ENCODE measurements at regions not wholly inside any gene's neighbourhood (a gene's known extent, or its start where the extent isn't known, plus 50 kb on each side); places are given as distances from the start of the nearest gene placed in this dataset.

DNA sequence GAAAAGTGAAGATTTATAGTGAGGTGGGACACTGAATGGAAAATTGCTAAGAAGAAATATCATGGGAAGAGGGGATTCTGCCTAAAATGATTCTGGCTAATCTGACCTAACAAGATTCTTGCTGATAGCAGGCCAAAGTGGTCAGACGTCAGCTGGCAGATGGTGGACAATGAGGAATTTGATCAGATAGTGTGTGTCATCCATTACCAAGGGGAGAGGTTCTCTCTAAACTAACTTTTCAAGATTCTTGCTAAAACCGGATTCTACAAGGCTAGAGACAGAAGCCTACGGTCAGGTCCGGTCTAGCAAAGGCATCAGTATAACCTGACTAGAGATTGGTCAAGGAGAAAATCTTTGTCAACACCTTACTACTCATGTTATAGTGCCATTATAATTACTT, 306.0 kb downstream of the ZNF608 start:
- intact Hi-C loops (cut with micrococcal nuclease), result no loop called here
- no peak overlapping the region for H2AFZ ChIP-seq (ENCODE audit: insufficient read depth, low read depth, low read length, poor library complexity, severe bottlenecking)
- H4K20me1 ChIP-seq (ENCODE audit: insufficient read depth, low read length), result no peaks in the 10 kb centered on the region
- H3K27me3 Mint-ChIP-seq (ENCODE audit: low read depth in 3 of 3), result peaks cover 0 to 2% (median 1%) of the 10 kb centered on the region in 3 donors
- no peaks in the 10 kb centered on the region for H3K36me3 ChIP-seq (replicated peaks in 1 of 2; ENCODE audit: control insufficient read depth in 1 of 2, insufficient read depth in 2 of 2, low read length in 2 of 2)
- H3K9ac ChIP-seq (ENCODE audit: insufficient read depth, low read length, poor library complexity, severe bottlenecking), result no peak overlapping the region
- H3K79me2 ChIP-seq (ENCODE audit: insufficient read depth, low read length), result no peaks in the 10 kb centered on the region
- no peak overlapping the region for H3K4me2 ChIP-seq (replicated peaks; ENCODE audit: extremely low read depth, low read length, poor library complexity, severe bottlenecking)
- peaks cover 0 to 7% (median 0%) of the 10 kb centered on the region in 7 donors for H3K9me3 Mint-ChIP-seq
- H3K4me1 Mint-ChIP-seq, result no peaks in the 10 kb centered on the region
- no peak overlapping the region for H3K4me3 ChIP-seq (replicated peaks in 1 of 3; ENCODE audit: low read depth in 2 of 3, low read length in 3 of 3)
- no peaks in the 10 kb centered on the region for H3K27me3 ChIP-seq (ENCODE audit: control insufficient read depth in 2 of 2, insufficient read depth in 2 of 2, low read length in 2 of 2)
- no peaks in the 10 kb centered on the region for H3K4me1 ChIP-seq (ENCODE audit: control insufficient read depth in 1 of 2, insufficient read depth in 2 of 2, low read length in 2 of 2)
- no peaks in the 10 kb centered on the region for H3K36me3 Mint-ChIP-seq
- H3K27ac ChIP-seq (ENCODE audit: low read depth in 1 of 2, low read length in 2 of 2), result no peak overlapping the region
- no peak for DNase-seq
- TF ChIP-seq, protein P1, sequence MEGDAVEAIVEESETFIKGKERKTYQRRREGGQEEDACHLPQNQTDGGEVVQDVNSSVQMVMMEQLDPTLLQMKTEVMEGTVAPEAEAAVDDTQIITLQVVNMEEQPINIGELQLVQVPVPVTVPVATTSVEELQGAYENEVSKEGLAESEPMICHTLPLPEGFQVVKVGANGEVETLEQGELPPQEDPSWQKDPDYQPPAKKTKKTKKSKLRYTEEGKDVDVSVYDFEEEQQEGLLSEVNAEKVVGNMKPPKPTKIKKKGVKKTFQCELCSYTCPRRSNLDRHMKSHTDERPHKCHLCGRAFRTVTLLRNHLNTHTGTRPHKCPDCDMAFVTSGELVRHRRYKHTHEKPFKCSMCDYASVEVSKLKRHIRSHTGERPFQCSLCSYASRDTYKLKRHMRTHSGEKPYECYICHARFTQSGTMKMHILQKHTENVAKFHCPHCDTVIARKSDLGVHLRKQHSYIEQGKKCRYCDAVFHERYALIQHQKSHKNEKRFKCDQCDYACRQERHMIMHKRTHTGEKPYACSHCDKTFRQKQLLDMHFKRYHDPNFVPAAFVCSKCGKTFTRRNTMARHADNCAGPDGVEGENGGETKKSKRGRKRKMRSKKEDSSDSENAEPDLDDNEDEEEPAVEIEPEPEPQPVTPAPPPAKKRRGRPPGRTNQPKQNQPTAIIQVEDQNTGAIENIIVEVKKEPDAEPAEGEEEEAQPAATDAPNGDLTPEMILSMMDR (IDR thresholded peaks at IDR 0.05), result no peak
- H3K4me3 Mint-ChIP-seq, result no peak overlapping the region
- H3K27ac Mint-ChIP-seq, result no peak overlapping the region
- H3K9me3 ChIP-seq (replicated peaks in 1 of 2; ENCODE audit: control insufficient read depth in 1 of 2, insufficient read depth in 1 of 2, low read length in 2 of 2), result peaks cover 0 to 3% of the 10 kb centered on the region in 2 donors
- WGBS (ENCODE audit: insufficient coverage), result 88% methylated on average over 1 of the region's 4 CpGs

DNA sequence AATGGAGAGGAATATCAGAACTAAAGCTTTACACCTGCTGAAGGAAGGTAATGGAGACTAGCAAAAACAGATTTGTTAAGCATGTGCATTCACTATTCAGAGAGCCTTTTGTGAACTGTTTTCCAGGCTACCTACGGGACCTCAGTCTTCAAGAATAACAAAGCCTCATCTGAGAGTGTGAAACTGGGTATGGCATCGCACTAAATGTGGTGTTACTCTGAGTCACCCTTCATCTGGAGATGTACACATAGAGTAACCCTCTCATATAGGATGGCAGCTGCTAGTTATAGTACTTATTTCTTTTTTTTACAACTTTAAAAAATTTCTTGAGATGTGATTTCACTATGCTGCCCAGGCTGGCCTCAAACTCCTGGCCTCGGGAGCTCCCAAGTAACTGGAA, 306.8 kb downstream of the ZNF608 start:
- Mint-ChIP-seq H3K4me1 (no peaks in the 10 kb centered on the region), H3K27me3 (ENCODE audit: low read depth in 3 of 3) (peaks cover 0 to 2% (median 1%) of the 10 kb centered on the region in 3 donors), H3K27ac (no peak overlapping the region), H3K4me3 (no peak overlapping the region), H3K36me3 (no peaks in the 10 kb centered on the region), H3K9me3 (peaks cover 0 to 9% (median 2%) of the 10 kb centered on the region in 7 donors)
- Histone ChIP-seq H2AFZ (ENCODE audit: insufficient read depth, low read depth, low read length, poor library complexity, severe bottlenecking) (no peak overlapping the region), H3K27me3 (ENCODE audit: control insufficient read depth in 2 of 2, insufficient read depth in 2 of 2, low read length in 2 of 2) (no peaks in the 10 kb centered on the region), H3K4me3 (replicated peaks in 1 of 3; ENCODE audit: low read depth in 2 of 3, low read length in 3 of 3) (no peak overlapping the region), H3K79me2 (ENCODE audit: insufficient read depth, low read length) (no peaks in the 10 kb centered on the region), H3K4me2 (replicated peaks; ENCODE audit: extremely low read depth, low read length, poor library complexity, severe bottlenecking) (no peak overlapping the region), H3K4me1 (ENCODE audit: control insufficient read depth in 1 of 2, insufficient read depth in 2 of 2, low read length in 2 of 2) (no peaks in the 10 kb centered on the region), H3K9me3 (replicated peaks in 1 of 2; ENCODE audit: control insufficient read depth in 1 of 2, insufficient read depth in 1 of 2, low read length in 2 of 2) (peaks cover 0 to 3% of the 10 kb centered on the region in 2 donors), H3K27ac (ENCODE audit: low read depth in 1 of 2, low read length in 2 of 2) (no peak overlapping the region), H4K20me1 (ENCODE audit: insufficient read depth, low read length) (no peaks in the 10 kb centered on the region), H3K36me3 (replicated peaks in 1 of 2; ENCODE audit: control insufficient read depth in 1 of 2, insufficient read depth in 2 of 2, low read length in 2 of 2) (no peaks in the 10 kb centered on the region), H3K9ac (ENCODE audit: insufficient read depth, low read length, poor library complexity, severe bottlenecking) (no peak overlapping the region)
- TF ChIP-seq, protein P1 (IDR thresholded peaks at IDR 0.05), result no peak
- WGBS (ENCODE audit: insufficient coverage), result 100% methylated on average over 1 of the region's 3 CpGs
- intact Hi-C loops (cut with micrococcal nuclease), result no loop called here
- no peak for DNase-seq

Measured in CD14-positive monocyte (primary cell).